ENCODE measurements at regions not wholly inside any gene's neighbourhood (a gene's known extent, or its start where the extent isn't known, plus 50 kb on each side); places are given as distances from the start of the nearest gene placed in this dataset.

DNA sequence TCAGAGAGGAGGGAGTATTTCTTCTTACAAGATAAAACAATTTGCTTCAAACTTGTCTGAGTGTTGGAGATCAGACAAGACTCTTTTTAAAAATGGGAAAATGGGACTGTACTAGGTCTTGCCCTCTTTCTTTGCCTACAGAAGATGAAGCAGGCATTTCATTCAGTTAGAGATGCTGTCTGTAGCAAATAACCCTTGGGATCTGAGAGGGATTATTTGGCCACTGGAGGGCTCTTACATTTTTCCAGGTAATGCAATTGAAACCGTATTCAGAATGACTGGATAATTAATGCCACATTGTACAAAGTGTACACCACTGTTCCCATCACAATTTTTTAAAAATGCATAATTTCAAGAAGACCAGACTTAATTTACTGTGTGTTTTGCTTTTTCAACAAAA is 258.5 kb upstream of the KIRREL3 start (continued):
- TF ChIP-seq CEBPB (IDR thresholded peaks at IDR 0.05) (no peak), FOSL2 (IDR thresholded peaks at IDR 0.05) (no peak), FOSL2 (CRISPR knock-in tag; IDR thresholded peaks at IDR 0.05) (no peak), MAZ (IDR thresholded peaks at IDR 0.05; ENCODE audit: borderline replicate concordance, low read depth, low read length) (no peak), MAFK (IDR thresholded peaks at IDR 0.05; ENCODE audit: partially characterized antibody) (no peak), SREBF2 (IDR thresholded peaks at IDR 0.05) (no peak), CHD2 (IDR thresholded peaks at IDR 0.05; ENCODE audit: low read length, partially characterized antibody) (no peak), NFE2L2 (conservative IDR thresholded peaks at IDR 0.05; ENCODE audit: low read length) (no peak), HEYL (CRISPR knock-in tag; IDR thresholded peaks at IDR 0.05) (no peak)

DNA sequence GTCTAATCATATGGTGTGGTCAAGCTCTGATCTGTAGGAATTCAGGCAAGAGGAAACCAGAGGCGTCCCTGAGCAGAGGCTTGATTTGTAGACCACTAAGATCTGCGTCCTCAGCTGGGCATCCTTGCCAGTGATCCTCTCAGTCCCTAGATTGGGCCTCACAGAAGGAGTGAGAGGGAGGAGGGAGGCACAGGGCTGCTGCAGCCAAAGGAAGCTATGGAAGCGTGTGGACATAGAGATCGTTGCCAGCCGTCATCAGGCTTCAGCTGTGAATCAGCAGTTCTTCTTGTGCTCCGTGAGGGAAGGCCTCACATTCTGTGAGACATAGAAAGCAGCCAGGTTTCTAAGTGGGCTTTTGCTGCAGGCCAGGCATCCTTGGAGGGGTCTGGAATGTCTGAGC is 254.6 kb upstream of the KIRREL3 start:
- H3K4me1 ChIP-seq: no peaks in the 10 kb centered on the region
- ATAC-seq: no peak
- TF ChIP-seq RCOR1 (IDR thresholded peaks at IDR 0.05; ENCODE audit: low read depth, low read length) (no peak), SMC3 (IDR thresholded peaks at IDR 0.05) (no peak), HEYL (CRISPR knock-in tag; IDR thresholded peaks at IDR 0.05) (no peak), ZFP36 (IDR thresholded peaks at IDR 0.05; ENCODE audit: borderline replicate concordance, partially characterized antibody) (no peak), ATOH8 (CRISPR knock-in tag; IDR thresholded peaks at IDR 0.05; ENCODE audit: low read depth) (no peak), KDM1A (IDR thresholded peaks at IDR 0.05; ENCODE audit: low read depth) (no peak), HMGXB4 (CRISPR knock-in tag; IDR thresholded peaks at IDR 0.05; ENCODE audit: borderline replicate concordance) (no peak)
- TF ChIP-seq, protein P1, sequence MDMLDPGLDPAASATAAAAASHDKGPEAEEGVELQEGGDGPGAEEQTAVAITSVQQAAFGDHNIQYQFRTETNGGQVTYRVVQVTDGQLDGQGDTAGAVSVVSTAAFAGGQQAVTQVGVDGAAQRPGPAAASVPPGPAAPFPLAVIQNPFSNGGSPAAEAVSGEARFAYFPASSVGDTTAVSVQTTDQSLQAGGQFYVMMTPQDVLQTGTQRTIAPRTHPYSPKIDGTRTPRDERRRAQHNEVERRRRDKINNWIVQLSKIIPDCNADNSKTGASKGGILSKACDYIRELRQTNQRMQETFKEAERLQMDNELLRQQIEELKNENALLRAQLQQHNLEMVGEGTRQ (IDR thresholded peaks at IDR 0.05): no peak
- H3K9me3 ChIP-seq: no peaks in the 10 kb centered on the region
- DNase-seq (ENCODE audit: low read depth in 1 of 2, low spot score in 1 of 2): no peak
- no peak for FAIRE-seq
- H3K4me2 ChIP-seq: no peak overlapping the region
- H3K27ac ChIP-seq: no peak overlapping the region
- no peak overlapping the region for H3K4me3 ChIP-seq
- CTCF ChIA-PET: no interaction called here
- no CpG with 5 or more reads among the region's 6 CpGs for WGBS (ENCODE audit: missing lambda C conversion rate)
- POLR2A ChIA-PET: no interaction called here

- Histone ChIP-seq H3K4me1 (no peaks in the 10 kb centered on the region), H3K4me3 (no peak overlapping the region), H3K27ac (no peak overlapping the region), H3K4me2 (no peak overlapping the region), H3K9me3 (no peaks in the 10 kb centered on the region)
- ATAC-seq: no peak
- no CpG with 5 or more reads among the region's 3 CpGs for WGBS (ENCODE audit: missing lambda C conversion rate)
- FAIRE-seq: no peak
- TF ChIP-seq JUN (IDR thresholded peaks at IDR 0.05): no peak
- TF ChIP-seq FOSB (CRISPR knock-in tag; IDR thresholded peaks at IDR 0.05): no peak
- no peak for TF ChIP-seq HEYL (CRISPR knock-in tag; IDR thresholded peaks at IDR 0.05)
- TF ChIP-seq ESRRA (IDR thresholded peaks at IDR 0.05; ENCODE audit: borderline replicate concordance, low read length): no peak
- no peak for TF ChIP-seq BHLHE40 (IDR thresholded peaks at IDR 0.05; ENCODE audit: low read depth, low read length)
- TF ChIP-seq, protein P2, sequence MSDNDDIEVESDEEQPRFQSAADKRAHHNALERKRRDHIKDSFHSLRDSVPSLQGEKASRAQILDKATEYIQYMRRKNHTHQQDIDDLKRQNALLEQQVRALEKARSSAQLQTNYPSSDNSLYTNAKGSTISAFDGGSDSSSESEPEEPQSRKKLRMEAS (IDR thresholded peaks at IDR 0.05): no peak
- no peak for TF ChIP-seq JUNB (IDR thresholded peaks at IDR 0.05)
- no peak for TF ChIP-seq EHF (CRISPR knock-in tag; IDR thresholded peaks at IDR 0.05)
- no peak for TF ChIP-seq RARB (CRISPR knock-in tag; IDR thresholded peaks at IDR 0.05)
- TF ChIP-seq NPAS2 (CRISPR knock-in tag; IDR thresholded peaks at IDR 0.05; ENCODE audit: borderline replicate concordance): no peak
- no peak for TF ChIP-seq ATOH8 (CRISPR knock-in tag; IDR thresholded peaks at IDR 0.05; ENCODE audit: low read depth)
- TF ChIP-seq E2F6 (IDR thresholded peaks at IDR 0.05; ENCODE audit: borderline replicate concordance, low read depth): no peak
- TF ChIP-seq ZSCAN20 (CRISPR knock-in tag; IDR thresholded peaks at IDR 0.05): no peak
- no peak for TF ChIP-seq CBX2 (IDR thresholded peaks at IDR 0.05; ENCODE audit: borderline replicate concordance, low read depth)
- TF ChIP-seq MYC (IDR thresholded peaks at IDR 0.05; ENCODE audit: borderline replicate concordance, low read length): no peak
- TF ChIP-seq HOXB13 (CRISPR knock-in tag; IDR thresholded peaks at IDR 0.05; ENCODE audit: low read depth): no peak
- TF ChIP-seq ELK1 (IDR thresholded peaks at IDR 0.05; ENCODE audit: low read depth, low read length): no peak
- no peak for TF ChIP-seq CBX8 (IDR thresholded peaks at IDR 0.05)
- ChIA-PET POLR2A (no interaction called here), CTCF (no interaction called here)
- DNase-seq (ENCODE audit: low read depth in 1 of 2, low spot score in 1 of 2): no peak
Observed at GRCh38 chr11:127252321-127252720, 251.8 kb upstream of the KIRREL3 start.
